GM19025 (cell line): ENCODE measurements at regions not wholly inside any gene's neighbourhood (a gene's known extent, or its start where the extent isn't known, plus 50 kb on each side); places are given as distances from the start of the nearest gene placed in this dataset.
"Not testable (repeated sequence)": the region's sequence is repeated elsewhere in the genome, so short reads cannot be mapped to it uniquely, and the experiment has no call there.

ENCODE experiments used
- ATAC-seq: cut with Tn5 transposase; IDR thresholded peaks from one replicate; pipeline ENCODE4 v1.9.1; 2021; ENCODE audit warnings: mild to moderate bottlenecking, low read depth, moderate library complexity; ENCODE audit not compliant: unreplicated experiment

GRCh38 chr9:29348999-29349398, 1775.7 kb upstream of the C9orf72 start:
- ATAC-seq = no peak

GRCh38 chr9:29389421-29389820, 1816.1 kb upstream of the C9orf72 start:
- no peak for ATAC-seq

GRCh38 chr9:29390859-29391258, 1817.6 kb upstream of the C9orf72 start:
- no peak for ATAC-seq

GRCh38 chr9:29393064-29393463, 1819.8 kb upstream of the C9orf72 start:
- ATAC-seq = no peak

GRCh38 chr9:29394855-29395254, 1821.6 kb upstream of the C9orf72 start:
- ATAC-seq = no peak

GRCh38 chr9:29397148-29397547, 1823.9 kb upstream of the C9orf72 start:
- ATAC-seq = no peak

GRCh38 chr9:29416204-29416603, 1842.9 kb upstream of the C9orf72 start:
- no peak for ATAC-seq

- no peak for ATAC-seq
These were observed 1849.2 kb upstream of the C9orf72 start for GRCh38 chr9:29422438-29422837.

GRCh38 chr9:29432191-29432590, 1858.9 kb upstream of the C9orf72 start:
- ATAC-seq = no peak

- ATAC-seq = not testable (repeated sequence)
These were observed 1859.4 kb upstream of the C9orf72 start for GRCh38 chr9:29432656-29433055.

- no peak for ATAC-seq
These were observed 1862.1 kb upstream of the C9orf72 start for GRCh38 chr9:29435368-29435767.

GRCh38 chr9:29437526-29437925, 1864.2 kb upstream of the C9orf72 start:
- ATAC-seq = no peak

- no peak for ATAC-seq
These were observed 1866.7 kb upstream of the C9orf72 start for GRCh38 chr9:29439961-29440360.

GRCh38 chr9:29440449-29440848, 1867.2 kb upstream of the C9orf72 start:
- ATAC-seq = no peak

- no peak for ATAC-seq
These were observed 1872.5 kb upstream of the C9orf72 start for GRCh38 chr9:29445751-29446150.

- no peak for ATAC-seq
These were observed 1876.0 kb upstream of the C9orf72 start for GRCh38 chr9:29449306-29449705.

- ATAC-seq = not testable (repeated sequence)
These were observed 1877.1 kb upstream of the C9orf72 start for GRCh38 chr9:29450343-29450875.

- no peak for ATAC-seq
These were observed 1883.7 kb upstream of the C9orf72 start for GRCh38 chr9:29456940-29457339.

GRCh38 chr9:29475471-29475870, 1902.2 kb upstream of the C9orf72 start:
- no peak for ATAC-seq

- no peak for ATAC-seq
These were observed 1938.4 kb upstream of the C9orf72 start for GRCh38 chr9:29511680-29512079.

GRCh38 chr9:29514336-29514735, 1941.1 kb upstream of the C9orf72 start:
- no peak for ATAC-seq

- ATAC-seq = no peak
These were observed 1941.6 kb upstream of the C9orf72 start for GRCh38 chr9:29514862-29515261.

- ATAC-seq = no peak
These were observed 1975.2 kb upstream of the C9orf72 start for GRCh38 chr9:29548436-29548835.
